ENCODE measurements at regions not wholly inside any gene's neighbourhood (a gene's known extent, or its start where the extent isn't known, plus 50 kb on each side); places are given as distances from the start of the nearest gene placed in this dataset.

- intact Hi-C loops (cut with micrococcal nuclease; ENCODE audit: unreplicated experiment), result no loop called here
- BruUV-seq (replicated peaks), result no TSS peak
- ChIA-PET POLR2A (ENCODE audit: low non-redundant PET) (no interaction called here), CTCF (no interaction called here)
- no peaks in the 10 kb centered on the region for H3K27me3 ChIP-seq (replicated peaks; ENCODE audit: insufficient read depth, low read depth, low read length, poor library complexity)
- H3K4me3 ChIP-seq (ENCODE audit: low read depth, low read length, poor library complexity, severe bottlenecking), result no peak overlapping the region
- H3K27ac ChIP-seq (ENCODE audit: low read depth, low read length, poor library complexity, severe bottlenecking), result no peak overlapping the region
- H3K9me3 ChIP-seq (ENCODE audit: low read depth, low read length, poor library complexity, severe bottlenecking), result no peaks in the 10 kb centered on the region
- no peaks in the 10 kb centered on the region for H3K36me3 ChIP-seq (ENCODE audit: insufficient read depth, low read length, poor library complexity, severe bottlenecking)
- TF ChIP-seq EZH2 (IDR thresholded peaks at IDR 0.05; ENCODE audit: borderline replicate concordance, low read depth, low read length, poor library complexity, severe bottlenecking) (no peak), CTCF (conservative IDR thresholded peaks at IDR 0.05; ENCODE audit: low read depth, low read length) (no peak)
- peaks cover 17% of the 10 kb centered on the region for H3K4me1 ChIP-seq (ENCODE audit: insufficient read depth, low read length, poor library complexity, severe bottlenecking)
- DNase-seq (ENCODE audit: low spot score), result no peak
Observed at GRCh38 chr10:110401401-110402076, 96.2 kb upstream of the DUSP5 start.

GRCh38 chr10:110402077-110402416, 95.7 kb upstream of the DUSP5 start:
- Histone ChIP-seq H3K36me3 (ENCODE audit: insufficient read depth, low read length, poor library complexity, severe bottlenecking) (no peaks in the 10 kb centered on the region), H3K4me1 (ENCODE audit: insufficient read depth, low read length, poor library complexity, severe bottlenecking) (peaks cover 17% of the 10 kb centered on the region), H3K9me3 (ENCODE audit: low read depth, low read length, poor library complexity, severe bottlenecking) (no peaks in the 10 kb centered on the region), H3K27me3 (replicated peaks; ENCODE audit: insufficient read depth, low read depth, low read length, poor library complexity) (no peaks in the 10 kb centered on the region), H3K27ac (ENCODE audit: low read depth, low read length, poor library complexity, severe bottlenecking) (no peak overlapping the region), H3K4me3 (ENCODE audit: low read depth, low read length, poor library complexity, severe bottlenecking) (no peak overlapping the region)
- DNase-seq (ENCODE audit: low spot score), result no peak
- BruUV-seq (replicated peaks), result no TSS peak
- intact Hi-C loops (cut with micrococcal nuclease; ENCODE audit: unreplicated experiment), result no loop called here
- CTCF ChIA-PET, result no interaction called here
- no peak for TF ChIP-seq CTCF (conservative IDR thresholded peaks at IDR 0.05; ENCODE audit: low read depth, low read length)
- TF ChIP-seq EZH2 (IDR thresholded peaks at IDR 0.05; ENCODE audit: borderline replicate concordance, low read depth, low read length, poor library complexity, severe bottlenecking), result no peak
- POLR2A ChIA-PET (ENCODE audit: low non-redundant PET), result no interaction called here

GRCh38 chr10:110403593-110403992, 94.1 kb upstream of the DUSP5 start:
- DNase-seq (ENCODE audit: low spot score), result no peak
- Histone ChIP-seq H3K27ac (ENCODE audit: low read depth, low read length, poor library complexity, severe bottlenecking) (no peak overlapping the region), H3K4me1 (ENCODE audit: insufficient read depth, low read length, poor library complexity, severe bottlenecking) (peaks cover 17% of the 10 kb centered on the region), H3K27me3 (replicated peaks; ENCODE audit: insufficient read depth, low read depth, low read length, poor library complexity) (no peaks in the 10 kb centered on the region), H3K36me3 (ENCODE audit: insufficient read depth, low read length, poor library complexity, severe bottlenecking) (no peaks in the 10 kb centered on the region), H3K9me3 (ENCODE audit: low read depth, low read length, poor library complexity, severe bottlenecking) (no peaks in the 10 kb centered on the region), H3K4me3 (ENCODE audit: low read depth, low read length, poor library complexity, severe bottlenecking) (no peak overlapping the region)
- intact Hi-C loops (cut with micrococcal nuclease; ENCODE audit: unreplicated experiment), result no loop called here
- no TSS peak for BruUV-seq (replicated peaks)
- POLR2A ChIA-PET (ENCODE audit: low non-redundant PET), result no interaction called here
- CTCF ChIA-PET, result no interaction called here
- no peak for TF ChIP-seq EZH2 (IDR thresholded peaks at IDR 0.05; ENCODE audit: borderline replicate concordance, low read depth, low read length, poor library complexity, severe bottlenecking)
- no peak for TF ChIP-seq CTCF (conservative IDR thresholded peaks at IDR 0.05; ENCODE audit: low read depth, low read length)

All from A673 (cell line).